Fibroblast of skin of left quadriceps (primary cell): ENCODE measurements at regions not wholly inside any gene's neighbourhood (a gene's known extent, or its start where the extent isn't known, plus 50 kb on each side); places are given as distances from the start of the nearest gene placed in this dataset.

ENCODE experiments used
- DNase-seq, 2 experiments: peaks; one replicate each; pipeline ENCODE4 v3.0.0-alpha.2; 2013; ENCODE audit warnings: low read depth in 2 of 2

DNA sequence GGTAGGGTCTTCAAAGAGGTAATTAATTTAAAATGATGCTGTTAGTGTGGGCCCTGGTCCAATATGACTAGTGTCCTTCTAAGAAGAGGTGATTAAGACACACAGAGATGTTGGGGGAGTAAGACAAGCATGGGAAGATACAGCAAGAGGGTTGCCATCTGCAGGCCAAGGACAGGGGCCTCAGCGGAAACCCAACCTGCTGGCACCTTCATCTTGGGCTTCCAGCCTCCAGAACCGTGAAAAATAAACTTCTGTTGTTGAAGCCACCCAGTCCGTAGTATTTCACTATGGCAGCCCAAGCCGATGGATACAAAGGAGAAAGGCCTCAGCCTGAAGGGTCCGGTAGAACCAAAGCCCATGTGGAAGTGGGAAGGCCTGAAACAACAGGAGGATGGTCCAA, 161.7 kb upstream of the UBE2E1 start:
- no peak for DNase-seq

DNA sequence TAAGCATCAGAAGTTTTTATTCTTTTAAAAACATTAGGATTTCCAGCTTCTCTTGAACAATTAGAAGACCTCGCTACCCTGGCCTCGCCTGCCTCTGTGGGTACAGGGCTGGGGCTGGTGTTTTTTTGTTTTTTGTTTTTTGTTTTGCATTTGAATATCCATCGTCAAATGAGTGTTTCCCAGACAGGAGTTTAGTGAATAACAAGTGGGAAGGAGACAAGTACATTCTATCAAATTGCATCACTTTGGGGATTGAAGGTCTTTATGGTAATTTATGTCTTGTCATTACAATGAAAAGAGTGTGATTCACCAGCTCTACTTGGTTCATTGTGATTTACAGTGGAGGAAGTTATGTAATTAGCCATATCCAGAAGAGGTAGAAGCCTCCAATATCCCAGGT, 161.1 kb upstream of the UBE2E1 start:
- no peak for DNase-seq

DNA sequence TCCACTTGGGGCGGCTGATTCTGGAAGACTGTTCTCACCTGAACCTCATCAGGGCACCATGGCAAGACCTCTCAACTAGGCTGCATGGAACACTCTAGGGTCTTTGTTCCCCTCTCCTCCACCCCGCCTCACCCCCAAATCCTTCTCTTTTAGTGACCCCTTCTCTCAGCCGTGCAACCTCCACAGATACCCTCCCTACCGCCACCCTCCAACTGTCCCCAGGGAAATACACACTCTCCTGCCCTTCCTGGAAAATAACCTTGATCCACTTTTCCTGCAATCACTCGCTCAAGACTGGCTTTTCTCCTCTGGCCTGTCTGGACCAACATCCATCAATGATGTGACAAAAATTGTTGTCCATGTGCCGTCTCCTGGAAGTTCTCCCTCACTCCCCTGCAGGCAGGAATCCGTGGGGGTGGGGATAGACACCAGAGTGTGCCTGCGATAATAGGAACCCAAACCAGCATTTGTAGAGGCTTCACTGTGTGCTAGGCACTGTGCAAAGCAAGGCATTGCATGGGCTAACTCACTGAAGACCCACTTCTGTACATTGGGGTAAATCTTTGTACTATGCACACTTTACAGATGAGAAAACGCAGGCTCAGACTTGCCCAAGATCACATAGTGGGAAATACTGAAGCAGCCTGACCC, 160.1 kb upstream of the UBE2E1 start:
- DNase-seq, result no peak

DNA sequence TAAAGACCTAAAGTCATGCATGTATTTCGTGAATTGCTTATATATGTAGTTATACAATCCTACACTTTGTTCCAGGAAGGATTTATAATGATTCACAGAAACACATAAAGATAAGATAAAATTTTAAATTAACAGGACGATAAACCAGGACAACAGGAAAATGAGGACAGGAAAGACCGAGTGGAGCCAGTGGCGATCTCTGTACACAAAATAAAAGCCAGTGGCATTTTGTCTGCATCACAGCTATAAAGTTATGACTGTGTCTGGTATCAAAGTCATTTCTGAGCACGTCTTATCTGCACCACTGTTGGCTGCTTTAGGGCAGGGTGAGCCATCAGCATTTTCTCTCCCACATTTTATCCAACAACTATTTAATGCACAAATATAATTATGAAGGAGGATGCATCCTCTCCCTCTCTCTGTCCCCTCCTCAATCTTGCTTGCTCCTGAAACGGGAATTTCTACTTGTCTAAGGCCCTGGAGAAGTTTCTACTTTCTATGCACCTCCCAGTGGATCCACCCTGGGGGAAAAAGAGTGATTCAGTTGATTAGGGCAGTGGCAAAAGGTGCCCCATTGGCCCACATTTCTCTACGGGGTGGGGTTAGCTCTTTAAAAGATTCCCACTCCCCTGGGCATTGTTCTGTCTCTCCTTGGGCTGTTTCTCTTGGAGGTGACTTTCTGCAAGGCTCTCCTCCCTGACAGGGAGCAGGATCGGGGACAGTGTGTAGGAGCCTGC, 159.4 kb upstream of the UBE2E1 start:
- no peak for DNase-seq

DNA sequence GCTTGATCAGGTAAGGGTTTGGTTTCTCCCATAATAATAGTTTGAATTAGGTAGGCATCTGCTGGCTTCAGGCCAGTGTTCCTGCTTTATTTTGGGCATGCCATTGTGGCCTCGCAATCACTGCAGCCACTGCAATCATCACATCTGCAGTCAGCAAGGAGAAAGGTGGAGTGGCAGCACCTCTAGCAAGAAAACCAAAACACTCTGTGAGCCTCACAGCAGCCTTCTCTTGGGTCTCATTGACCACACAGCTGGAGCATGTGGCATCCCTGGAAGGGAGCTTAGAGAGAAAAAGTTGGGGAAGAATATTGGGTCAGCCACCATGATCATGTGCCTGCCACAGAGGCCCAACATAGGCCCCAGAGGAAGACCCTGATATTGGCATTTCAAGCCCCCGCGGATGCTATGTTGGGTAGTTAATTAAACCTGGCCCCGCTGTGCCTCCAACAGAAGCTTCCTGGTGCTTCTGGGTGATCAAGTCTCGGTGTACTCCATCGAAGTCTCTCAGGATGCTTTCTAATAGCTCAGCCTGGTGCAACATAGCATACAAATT, 158.0 kb upstream of the UBE2E1 start:
- DNase-seq, result no peak

DNA sequence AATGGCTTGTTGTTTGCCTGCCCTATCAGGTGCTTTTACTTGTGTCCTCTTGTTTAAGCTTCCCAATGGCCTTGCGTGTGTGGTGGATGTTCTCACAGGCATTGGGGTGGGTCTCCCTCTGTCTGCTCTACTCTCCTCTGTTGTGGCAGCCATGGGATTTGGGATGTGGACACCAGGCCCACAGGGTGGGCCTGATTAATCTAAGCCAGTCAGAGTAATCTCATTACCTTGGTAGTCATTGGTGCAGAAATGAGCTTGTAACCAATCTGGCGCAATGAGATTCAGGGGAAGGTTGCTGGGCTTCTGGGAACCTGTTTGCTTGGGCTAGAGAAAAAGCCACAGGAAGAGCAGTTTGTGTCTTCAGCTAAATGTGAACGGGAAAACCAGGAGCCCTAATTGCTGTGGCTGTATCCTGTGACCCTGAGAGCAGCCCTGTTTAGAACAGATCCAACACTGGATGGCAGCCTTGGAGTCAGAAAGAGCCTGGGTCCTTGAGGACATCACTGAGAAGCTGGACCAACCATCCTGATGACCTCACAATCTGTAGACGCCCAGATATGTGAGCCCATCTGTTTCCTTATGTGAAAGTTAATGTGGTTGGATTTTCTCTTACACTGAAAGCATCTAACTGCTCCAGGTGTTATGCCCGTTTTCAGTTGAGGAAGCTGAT, 157.3 kb upstream of the UBE2E1 start:
- DNase-seq, result no peak

DNA sequence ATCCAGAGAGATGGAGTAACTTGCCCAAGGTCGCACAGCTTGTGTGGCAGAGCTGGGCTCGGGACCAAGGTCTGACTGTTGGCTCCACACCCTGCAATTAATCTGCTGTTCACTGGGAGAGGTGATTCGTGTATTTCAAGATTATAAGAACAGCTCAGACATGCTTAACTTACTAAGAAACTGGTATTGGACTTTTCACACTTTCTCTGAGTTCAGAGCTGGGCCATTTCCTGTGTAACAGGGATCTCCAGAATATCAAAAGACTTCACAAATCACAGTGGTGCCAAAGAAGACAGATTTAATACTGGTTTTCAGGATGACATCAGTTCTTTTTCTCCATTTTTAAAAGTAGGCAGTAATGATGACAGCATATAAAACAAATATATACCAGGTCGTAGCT, 156.8 kb upstream of the UBE2E1 start:
- DNase-seq, result no peak

DNA sequence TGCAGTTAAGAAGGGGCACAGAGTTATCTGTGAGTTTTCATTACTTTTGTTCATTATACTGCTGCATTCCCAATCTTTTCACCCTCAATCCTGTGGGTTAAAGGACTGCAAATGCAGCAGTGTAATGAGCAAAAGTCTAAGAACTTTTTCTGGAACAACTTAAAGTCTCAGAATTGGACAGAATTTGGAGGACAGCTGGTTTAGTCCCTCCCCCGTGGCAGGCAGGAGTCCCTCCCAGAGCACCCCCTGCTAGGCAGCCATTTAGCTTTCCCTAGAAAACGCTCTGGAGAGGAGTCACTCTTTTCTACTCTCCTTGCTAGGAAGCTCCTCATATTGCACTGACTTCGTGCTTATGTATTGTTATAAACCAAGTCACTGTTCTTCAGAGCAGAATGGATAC, 156.3 kb upstream of the UBE2E1 start:
- DNase-seq, result no peak

DNA sequence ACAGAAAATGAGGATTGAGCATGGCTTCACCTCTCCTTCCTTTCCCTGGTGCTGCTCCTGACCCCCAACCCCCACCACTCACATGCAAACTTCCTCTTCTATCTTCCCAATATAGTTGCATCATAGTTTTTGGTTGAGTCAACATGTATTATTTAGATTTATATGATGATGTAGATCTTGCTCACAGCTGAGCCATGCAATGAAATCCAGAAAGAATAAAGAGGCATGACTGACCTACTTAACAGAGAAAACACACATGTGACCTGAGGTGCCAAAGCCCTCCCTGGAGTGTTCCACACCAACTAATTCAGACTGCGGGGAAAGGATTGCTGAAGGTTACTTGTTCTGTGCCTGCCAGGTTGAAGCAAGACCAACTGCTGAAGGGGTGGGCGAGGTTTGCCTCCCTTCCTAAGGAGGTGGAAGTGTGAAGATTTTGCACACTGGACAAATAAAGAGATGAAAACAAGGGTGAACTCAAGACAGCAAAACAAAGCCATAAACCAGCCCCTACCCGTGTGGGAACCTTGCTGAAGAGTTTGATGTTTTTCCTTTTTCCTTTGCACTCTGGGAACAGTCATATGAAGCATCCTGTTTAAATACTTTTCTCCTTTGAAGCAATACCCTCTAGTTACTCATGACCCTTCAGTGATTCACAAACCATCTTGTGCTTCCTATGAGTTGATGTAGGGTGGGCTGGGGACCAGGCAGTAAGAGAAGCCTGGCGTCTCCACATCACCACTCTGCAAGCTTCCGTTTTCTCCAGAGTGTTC, 155.2 kb upstream of the UBE2E1 start:
- peak; percentile 77 to 78 for DNase-seq

DNA sequence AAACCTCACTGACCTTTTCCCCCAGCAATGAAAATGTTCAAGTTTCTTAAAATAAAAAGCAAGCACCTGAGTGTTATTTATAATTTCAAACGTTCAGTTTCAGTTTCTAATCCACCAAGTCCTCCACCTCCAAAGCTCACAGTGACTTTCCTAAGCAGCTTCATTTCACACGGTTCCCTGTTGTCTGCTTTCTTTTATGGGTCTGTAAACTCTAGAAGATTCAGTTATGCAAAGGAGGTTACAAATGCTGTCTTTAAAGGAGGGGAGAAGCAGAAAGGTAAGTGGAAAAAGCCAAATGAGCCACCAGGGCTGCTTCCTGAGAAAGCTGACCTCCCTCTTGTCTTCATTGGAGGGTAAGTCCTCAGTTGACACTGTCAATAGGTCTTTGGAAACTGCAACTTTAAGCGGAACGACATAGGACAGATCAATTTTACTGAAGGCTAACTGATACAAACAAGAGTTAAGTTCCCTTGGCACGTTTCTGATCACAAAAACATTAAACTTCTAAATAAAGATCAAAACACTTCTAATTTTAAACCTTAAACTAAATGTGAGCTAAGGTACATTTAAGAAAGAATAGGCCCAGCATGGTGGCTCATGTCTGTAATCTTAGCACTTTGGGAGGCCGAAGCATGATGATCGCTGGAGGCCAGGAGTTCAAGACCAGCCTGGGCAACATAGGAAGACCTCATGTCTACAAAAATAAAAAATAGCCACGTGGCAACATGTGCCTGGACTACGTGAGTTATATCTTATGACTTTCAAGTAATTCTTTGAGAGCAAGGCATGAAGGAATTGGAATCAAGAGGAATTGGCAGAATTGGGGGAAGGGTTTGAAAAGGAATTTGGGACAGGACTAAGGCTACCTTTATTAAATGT, 151.9 kb upstream of the UBE2E1 start:
- no peak for DNase-seq

DNA sequence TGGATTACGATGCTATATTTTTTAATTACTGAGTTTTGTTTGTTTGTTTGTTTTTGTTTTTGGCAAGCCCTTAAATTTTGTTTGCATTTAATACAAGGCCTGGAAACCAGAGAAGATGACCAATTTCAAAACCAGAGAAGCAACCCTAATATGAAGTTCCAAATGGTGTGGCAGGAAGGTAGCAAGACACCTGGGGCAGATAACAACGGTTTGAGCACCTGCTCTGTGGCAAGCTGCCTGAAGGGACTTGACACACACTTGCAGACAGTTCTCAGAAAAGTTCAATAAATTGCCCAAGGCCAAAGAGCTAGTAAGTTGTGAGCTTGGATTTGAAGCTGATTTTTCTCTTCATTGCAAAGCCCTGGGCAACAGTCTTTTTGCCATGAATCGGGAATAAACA, 151.2 kb upstream of the UBE2E1 start:
- DNase-seq, result no peak

DNA sequence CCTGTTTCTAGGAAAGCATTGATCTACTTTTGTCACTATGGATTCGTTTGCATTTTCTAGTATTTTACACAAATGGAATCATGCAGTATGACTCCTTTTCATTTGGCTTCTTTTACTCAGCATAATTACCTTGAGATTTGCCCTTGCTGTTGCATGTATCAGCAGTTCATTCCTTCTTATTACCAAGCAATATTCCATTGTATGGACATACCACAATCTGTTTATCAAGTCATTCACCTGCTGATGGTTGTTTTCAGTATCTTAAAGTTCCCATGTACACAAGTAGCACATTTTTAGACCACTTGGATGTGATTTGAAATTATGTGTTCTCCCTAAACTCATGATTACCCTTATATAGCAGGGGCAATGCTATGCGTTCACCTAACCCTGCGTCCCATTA, 150.0 kb upstream of the UBE2E1 start:
- no peak for DNase-seq

DNA sequence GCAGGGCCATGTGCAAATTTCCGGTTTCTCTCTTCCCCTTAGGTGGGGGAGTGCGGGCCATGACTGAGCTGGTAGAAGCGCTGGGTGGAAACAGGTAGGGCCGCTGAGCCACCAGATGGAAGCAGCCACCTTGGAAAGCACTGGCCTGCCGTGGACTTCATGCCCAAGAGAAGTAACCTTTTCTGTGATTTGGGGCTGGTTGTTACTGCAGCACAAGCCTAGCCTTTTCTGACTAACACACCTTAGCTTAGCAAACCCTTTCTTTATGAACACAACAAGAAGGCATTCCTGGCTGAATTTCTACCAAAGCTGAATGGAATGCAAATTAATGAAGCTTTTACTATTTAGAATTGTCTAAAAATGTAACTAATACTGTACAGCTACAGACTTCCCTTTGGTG, 149.6 kb upstream of the UBE2E1 start:
- no peak for DNase-seq

DNA sequence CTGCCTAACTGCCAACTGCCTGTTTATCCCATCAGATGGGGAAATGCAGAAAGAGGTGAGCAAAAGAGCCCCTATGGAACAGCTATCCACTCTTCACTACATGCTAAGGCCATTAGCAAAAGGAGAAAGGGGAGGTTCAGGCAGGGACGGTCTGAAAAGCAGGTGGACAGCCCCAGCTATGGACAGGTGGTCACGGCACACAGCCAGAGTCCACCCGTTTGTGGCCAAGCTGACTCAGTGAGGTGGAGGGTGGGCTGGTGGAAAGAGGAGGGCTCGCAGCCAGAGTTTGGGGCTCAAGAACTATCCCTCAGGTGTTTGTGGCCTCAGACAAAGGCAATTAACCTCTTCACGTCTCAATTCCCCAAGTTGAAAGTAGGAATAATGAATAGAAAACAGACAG, 148.9 kb upstream of the UBE2E1 start:
- no peak for DNase-seq

DNA sequence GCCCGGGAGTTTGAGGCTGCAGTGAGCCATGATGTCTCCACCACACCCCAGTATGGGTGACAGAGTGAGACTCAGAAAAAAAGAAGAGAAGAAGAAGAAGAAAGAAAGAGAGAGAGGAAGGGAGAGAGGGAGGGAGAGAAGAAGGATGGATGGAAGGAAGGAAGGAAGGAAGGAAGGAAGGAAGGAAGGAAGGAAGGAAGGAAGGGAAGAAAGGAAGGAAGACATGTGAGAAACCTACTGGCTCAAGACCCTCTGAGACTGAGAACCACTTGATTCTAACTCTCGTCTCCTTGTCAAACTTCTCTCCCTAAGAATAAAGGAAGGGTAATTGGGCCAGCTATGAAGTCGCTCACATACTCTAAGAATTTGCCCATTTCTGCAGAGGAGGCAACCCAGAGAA, 148.1 kb upstream of the UBE2E1 start:
- no peak for DNase-seq

DNA sequence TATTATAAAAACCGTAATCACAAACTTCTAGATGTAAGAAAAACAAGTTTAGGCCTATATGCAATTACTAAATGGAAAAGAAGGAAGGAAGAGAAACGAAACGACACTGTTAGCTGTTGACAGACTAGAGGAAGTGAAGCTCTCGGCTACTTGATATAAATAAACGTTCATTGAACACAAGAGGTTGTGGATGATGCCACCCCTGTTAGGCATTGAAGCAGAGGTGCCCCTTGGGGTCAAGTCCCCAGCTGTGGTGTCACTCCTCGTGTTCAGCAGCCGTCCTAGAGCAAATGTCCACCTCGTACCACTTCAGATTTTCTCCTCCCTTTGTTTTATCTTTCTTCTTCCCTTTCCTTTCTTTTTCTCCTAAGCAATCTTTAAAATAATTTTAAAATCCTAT, 146.5 kb upstream of the UBE2E1 start:
- no peak for DNase-seq

DNA sequence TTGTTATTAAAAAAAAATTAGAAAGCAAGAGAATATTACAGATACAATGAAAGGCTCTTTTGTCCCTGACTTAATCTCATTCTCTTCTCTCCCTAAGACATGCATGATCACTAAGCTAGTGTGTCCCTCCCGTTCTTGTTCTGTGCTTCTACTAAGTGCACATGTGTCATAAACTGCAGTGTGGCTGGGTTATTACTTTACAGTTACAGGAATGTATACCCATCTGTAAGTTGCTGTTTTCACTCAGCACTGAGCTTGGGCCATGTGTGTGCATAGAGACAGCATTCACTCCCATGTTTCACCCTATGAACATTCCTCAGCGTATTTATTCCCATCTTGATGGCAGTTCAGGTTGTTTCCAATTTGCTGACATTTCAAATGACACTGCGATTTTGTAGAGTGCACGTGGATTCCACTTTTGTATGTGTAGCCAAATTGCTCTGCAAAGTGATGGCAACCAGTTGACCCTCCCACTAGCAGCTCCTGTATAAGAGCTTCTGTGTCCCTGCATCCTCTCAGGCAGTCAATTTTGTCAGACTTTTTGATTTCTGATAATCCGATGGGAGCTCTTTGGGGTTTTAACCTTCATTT, 145.8 kb upstream of the UBE2E1 start:
- DNase-seq, result no peak

DNA sequence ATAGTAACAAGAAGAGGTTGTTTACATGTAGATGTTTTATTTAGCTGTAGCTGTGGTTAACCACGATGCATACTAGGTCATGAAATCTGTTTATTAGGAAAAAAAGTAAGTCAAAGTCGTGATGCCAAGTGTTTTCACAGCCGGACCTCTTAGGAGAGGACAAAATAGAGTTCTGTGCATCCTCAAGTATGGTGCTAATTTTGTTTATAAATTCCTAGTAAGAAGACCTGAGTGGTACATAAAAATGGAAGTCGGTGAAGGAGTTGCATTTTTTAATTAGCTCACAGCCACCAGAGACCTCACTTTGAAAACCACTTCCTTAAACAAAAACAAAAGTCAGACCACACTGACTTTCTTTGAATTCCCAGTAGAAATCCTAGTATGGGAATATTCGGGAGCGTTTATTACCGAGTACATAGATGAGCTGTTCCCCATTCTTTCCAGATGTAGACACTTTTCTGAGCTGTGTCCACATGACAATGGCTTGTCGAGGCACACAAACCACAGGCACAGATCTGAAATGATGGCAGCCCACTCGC, 143.6 kb upstream of the UBE2E1 start:
- DNase-seq, result peak; percentile 51

DNA sequence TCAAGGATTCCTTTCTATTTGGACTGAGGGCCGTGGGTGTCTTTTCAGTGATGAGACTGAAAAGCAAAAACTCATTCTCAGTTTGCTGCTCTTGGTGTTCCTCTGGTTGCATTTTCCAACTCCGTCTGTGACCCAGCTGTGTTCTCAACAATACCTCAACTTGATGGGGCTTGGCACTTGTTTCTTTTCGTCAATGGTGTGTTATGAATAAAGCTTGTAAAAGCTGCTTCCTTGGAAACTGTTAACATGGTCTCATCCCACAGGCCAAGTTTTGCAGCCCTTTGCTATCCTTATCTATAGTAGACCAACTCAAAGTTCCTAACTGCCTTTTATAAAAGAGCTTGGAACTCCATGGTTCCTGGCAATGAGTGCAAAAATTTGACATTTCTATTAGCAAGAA, 142.5 kb upstream of the UBE2E1 start:
- no peak for DNase-seq

DNA sequence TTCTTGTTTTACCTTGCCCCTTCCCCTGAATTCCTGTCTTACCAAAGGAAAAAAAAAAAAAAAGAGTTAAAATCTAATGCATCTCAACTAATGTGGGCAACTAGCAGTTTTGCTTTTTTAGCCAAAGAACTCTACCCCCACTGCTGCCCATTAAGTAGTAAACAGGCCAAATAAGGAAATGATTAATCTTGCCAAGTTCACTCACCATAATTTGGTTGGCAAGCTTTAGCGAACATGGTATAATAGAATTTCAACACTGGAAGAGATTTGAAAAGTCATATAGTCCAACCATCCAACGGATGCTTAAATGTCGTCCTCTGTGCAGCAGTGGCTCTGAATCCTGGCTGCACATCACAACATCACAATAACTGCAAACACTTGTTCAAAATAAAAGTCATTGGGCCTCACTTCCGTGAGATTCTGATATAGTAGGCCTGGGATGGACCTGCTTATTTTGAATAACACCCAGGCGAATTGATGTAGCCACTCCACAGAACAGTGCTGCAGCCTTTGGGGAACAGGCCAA, 142.0 kb upstream of the UBE2E1 start:
- no peak for DNase-seq
